ENCODE measurements at regions not wholly inside any gene's neighbourhood (a gene's known extent, or its start where the extent isn't known, plus 50 kb on each side); places are given as distances from the start of the nearest gene placed in this dataset.
"Not testable (repeated sequence)": the region's sequence is repeated elsewhere in the genome, so short reads cannot be mapped to it uniquely, and the experiment has no call there.

DNA sequence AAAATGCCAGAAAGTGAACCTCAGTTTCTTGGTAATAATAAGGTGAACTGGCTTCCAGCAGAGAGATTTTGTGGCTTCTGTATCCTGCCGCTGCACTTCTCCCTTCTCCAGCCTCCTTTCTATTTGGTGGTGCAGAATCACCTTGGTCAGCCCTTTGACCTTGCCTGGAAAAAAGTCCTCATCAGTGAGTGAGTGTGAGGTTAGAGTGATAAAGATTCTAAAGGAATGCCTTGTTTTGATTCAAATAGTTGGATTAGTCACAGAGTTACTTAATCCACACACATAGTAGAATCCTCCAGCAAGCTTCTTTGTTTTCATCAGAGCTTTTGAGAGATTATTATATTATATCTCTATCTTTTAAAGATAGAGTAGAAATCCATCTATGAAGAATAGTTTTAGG, 140.9 kb downstream of the KCNRG start:
- DNase-seq: no peak

DNA sequence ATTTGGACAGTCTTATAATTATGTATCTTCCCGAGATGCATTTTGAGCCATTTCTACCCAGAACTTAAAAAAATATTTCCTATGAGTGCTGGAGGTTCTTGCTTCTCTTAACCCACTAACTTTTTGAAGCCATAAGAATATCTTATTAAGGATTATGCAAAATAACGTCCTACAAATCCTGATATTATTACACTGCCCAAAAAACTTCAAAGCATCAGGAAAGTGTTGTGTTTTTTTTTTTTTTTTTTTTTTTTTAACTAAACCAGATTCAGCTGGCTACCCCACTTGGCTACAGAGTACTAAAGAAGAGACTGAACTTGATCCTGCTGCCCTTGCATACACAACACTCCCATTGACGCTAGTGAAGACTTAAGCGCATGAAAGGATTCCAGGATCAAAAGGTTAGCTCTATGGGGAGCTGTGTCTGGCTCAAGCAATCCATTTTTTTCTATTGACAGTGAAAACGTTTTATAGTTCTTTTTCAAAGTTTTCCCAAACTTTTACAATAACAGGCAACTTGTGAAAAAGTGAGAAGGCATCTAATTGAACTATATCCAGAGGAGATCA, 141.4 kb downstream of the KCNRG start:
- DNase-seq: no peak

DNA sequence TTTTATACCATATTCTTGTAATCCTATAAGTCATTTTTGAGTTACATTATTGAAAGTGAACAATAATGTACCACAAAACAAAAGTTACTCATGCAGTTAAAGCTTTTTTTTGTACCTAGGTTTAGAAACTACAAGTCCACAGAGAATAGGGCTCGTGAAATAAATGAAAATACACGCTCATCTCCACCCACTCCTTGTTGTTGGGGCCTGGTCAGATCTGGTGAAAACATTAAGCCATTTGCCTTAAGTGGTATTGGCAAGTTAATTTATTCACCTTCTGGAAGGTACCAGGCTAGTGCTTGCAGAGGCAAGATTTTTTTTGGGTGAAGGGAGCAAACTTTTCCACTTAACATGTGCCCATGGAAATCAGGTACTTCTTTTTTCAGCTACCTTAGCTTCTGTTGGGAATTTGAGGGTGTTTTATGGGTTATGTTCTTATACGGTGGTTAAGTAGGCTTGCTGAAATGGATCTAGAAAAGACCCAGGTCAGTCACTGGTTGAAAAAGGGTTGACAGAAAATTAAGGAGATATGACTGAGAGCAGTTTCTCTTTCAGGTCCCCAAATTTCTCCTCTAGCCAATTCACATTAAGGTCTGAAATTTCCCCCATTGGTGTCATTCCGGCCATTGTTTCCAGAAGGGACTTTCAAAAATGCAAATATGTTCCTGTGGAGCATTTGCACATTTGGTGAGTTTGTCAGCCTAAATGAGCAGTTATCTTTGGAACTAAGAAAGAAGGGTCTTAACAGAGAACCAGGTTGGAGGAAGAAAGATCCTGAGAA, 143.3 kb downstream of the KCNRG start:
- no peak for DNase-seq

DNA sequence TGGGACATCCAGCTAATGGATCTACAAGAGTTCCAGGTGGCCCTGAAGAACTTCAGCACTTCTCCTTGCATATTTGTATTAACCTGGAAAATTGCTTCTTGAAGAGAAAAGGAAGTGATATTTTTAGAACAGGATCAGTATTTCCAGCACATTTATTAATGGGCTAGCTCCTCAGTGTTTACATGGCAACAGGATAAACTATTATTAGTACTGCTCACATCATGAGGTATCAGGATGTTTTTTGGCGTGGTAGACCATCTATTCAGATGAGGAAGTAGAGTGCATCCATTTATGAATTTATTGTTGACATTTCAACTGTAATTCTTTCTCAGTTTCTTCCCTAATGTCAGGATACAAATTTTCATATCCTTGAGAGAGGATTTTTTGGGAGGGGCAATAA, 144.4 kb downstream of the KCNRG start:
- DNase-seq: no peak

DNA sequence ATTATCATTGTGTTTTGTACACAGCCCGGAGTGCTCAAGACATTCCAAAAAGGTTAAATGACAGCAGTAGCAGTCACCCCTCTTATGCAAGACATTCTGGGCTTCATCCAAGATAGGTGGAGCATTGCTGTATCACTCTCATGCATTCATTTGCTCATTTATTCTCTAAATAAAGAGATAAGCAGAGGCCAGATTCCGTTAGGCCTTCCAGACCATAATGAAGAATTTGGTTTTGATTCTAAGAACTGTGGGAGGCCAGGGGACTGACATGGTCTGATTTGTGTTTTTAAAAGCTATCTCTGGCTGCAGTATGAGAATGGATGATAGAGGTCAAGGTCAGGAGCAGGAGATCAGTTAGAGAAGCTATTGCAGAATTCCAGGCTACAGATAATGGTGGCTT, 145.8 kb downstream of the KCNRG start:
- no peak for DNase-seq

DNA sequence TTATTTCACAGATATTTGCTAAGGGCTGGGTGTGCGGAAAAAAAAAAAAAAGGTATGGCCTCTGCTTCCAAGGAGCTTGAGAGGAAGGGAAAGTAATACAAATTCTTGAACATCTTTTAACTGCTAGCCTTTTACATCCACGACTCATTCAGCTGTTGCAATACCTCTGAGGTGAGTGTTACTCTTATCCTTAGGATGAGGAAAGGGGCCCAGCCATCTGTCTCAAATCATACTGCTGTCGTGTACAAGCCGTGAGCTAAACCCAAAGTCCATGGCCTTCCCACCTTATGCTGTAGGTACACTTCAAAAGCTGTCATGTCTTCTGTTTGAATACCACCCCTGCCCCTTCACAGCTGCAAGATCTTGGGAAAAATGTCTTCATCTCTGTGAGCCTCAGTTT, 146.8 kb downstream of the KCNRG start:
- DNase-seq: no peak

DNA sequence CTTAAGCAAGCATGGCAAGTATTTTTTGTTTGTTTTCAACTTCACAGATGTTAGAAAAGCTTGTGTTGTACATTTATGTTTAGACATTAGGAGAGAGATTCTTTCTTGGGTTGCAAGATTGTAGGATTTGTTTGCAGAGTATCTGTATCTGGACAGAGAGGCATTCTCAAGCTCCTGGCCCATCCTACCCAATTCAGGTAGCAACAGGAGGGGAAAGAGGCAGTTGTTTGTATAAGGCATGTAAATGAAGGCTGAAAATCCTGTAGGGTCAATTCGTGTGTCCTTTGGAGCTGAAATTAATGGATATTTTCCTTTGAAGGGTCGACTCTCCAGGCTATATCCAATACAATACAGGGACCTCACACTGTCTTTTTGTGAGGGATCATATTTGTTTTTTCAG, 147.3 kb downstream of the KCNRG start:
- DNase-seq: no peak

DNA sequence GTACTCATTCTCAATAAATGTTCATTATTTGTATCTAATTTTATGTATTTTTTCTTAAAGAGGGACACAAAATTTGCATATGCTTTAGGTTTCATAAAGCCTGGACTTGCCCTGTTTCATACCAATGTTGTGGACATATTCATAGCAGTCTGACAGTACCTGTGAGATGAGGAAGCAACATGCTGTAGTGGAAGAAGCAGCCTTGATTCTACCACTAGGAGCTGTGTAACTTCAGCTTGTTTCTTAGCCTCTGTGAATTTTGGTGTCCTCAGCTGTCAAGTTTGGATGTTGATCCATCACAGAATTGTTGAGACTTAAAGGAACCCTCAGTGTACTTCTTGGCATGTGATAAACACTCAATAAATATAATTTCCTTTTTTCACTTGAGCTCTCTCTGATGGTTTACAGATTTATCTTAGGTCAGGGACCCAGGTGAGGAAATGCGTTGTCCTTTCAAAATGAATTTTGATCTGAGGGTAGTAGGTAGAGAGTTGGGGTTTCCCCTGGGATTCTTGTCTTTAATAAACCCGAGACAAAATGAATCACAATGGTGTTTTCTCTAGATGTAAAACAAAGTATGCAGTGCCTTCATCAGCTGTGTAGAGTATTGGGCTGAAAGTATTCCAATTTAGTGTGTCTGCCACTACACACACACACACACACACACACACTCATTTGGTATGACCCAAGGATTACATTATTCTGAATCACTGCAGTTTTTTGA, 152.1 kb downstream of the KCNRG start:
- no peak for DNase-seq

DNA sequence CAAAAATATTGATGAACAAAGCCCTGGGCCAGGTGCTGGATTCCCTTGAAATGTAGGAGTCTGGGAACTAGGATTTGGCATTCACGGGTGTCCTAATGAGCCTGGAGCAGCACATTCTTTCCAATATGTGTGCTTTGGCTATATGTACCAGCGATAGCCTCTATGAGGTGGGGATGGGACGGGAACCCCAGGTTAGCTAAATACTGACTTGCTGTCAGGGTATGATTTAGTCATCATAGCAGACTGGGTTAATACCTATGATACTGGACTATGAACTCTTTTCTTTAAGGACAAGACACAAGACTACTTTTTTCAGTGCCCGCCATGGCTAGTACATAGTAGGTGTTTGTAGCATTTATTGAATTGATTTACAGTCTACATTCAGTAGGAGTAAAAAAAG, 152.7 kb downstream of the KCNRG start:
- no peak for DNase-seq

DNA sequence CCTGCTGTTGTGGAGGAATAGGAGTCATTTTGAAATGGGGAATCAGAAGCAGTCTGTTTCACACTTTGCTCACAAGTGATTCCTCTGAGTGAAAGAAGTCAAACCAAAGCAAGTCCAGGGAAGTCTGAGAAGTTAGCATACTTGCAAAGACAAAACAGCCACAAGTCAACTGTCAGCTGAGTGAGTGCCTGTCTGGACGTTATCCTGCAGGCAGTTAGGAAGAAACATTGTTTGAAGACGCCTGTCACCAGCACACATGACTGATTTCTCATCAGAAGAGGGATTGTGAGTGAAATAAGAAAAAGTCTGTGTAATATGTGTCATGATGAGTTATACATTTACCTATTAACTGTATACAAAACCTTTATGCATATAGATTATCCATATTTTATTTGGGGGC, 153.5 kb downstream of the KCNRG start:
- DNase-seq: no peak

DNA sequence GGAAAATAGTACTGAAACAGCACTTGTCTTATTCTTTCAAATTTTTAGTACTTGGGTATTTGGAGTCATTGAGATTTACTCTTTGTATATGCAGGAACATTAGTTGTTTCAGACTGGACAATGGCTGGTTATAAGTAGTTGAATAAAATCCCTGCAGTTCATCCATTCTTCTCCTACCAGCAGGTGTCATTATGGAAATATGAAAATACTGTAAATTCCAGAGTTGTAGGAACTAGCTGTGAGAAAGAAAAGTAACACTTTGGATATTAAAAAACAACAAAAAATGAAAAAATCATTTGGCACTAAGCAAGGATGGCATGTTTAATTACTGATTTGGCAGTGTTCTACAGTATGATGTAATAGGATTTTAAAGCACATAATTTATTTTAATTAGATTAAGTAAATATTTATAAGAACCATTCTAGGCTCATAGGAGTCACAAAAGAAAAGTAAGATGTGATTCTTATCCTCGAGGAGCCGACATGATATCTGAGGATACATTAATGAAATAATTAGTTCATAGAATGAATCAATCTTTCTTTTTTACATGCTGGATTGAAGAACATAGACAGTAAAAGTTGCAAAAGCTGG, 155.3 kb downstream of the KCNRG start:
- DNase-seq: no peak

DNA sequence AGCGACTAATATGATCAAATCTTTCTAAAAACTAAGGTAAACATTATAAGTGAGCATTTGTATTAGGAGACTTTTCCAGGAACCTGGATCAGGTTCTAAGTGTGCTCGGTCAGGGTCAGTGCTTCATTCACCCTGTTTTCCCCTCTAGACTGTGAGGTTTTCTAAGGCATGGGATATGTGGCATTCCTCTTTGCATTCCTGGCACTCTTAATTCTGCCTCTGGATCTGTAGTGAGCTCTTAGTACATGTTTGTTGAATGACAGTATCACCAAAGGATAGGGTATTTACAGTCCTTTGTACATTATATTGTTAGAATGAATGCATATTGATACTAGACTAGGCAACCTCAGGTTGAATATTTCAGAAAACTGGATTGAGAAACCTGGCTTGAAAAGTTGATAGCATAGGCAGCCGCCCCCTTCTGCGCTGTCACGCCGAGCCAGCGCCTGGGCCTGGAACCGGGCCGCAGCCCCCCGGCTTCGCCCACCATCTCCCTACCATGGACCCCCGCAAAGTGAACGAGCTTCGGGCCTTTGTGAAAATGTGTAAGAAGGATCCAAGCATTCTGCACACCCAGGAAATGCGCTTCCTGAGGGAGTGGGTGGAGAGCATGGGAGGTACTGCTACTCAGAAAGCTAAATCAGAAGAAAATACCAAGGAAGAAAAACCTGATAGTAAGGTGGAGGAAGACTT, 156.5 kb downstream of the KCNRG start:
- no peak for DNase-seq

DNA sequence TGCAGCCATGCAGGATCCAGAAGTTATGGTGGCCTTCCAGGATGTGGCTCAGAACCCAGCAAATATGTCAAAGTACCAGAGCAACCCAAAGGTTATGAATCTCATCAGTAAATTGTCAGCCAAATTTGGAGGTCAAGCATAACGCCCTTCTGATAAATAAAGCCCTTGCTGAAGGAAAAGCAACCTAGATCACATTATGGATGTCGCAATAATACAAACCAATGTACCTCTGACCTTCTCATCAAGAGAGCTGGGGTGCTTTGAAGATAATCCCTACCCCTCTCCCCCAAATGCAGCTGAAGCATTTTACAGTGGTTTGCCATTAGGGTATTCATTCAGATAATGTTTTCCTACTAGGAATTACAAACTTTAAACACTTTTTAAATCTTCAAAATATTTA, 157.8 kb downstream of the KCNRG start:
- DNase-seq: not testable (repeated sequence)

DNA sequence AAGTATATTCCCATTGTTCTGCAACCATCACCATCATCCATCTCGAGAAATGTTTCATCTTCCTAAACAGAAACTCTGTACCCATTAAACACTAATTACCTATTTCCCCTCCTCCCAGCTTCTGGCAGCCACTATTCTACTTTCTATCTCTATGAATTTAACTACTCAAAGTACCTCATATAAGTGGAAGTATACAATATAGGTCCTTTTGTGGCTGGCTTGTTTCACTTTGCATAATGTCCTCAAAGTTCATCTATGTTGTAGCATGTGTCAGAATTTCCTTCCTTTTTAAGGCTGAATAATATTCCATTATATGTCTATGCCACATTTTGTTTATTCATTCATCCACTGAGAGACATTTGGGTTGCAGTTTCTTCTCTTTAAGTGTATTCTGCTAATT, 159.4 kb downstream of the KCNRG start:
- DNase-seq: no peak

DNA sequence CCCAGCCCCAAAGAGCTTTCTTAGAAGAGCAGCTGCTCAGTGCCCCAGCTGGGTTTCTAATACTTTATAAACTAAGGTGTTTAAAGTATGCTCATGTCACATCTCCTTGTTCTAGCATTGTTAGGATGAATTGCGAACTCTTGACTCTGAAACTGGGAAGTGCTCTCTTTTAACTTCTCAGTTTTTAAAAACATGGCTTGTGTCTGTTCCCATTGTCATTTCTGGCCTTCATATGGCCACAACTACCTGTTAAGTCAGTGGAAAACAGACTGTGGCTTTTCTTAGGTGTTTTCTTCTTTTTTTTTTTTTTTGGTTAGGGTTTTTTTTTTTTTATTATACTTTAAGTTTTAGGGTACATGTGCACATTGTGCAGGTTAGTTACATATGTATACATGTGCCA, 164.7 kb downstream of the KCNRG start:
- no peak for DNase-seq

DNA sequence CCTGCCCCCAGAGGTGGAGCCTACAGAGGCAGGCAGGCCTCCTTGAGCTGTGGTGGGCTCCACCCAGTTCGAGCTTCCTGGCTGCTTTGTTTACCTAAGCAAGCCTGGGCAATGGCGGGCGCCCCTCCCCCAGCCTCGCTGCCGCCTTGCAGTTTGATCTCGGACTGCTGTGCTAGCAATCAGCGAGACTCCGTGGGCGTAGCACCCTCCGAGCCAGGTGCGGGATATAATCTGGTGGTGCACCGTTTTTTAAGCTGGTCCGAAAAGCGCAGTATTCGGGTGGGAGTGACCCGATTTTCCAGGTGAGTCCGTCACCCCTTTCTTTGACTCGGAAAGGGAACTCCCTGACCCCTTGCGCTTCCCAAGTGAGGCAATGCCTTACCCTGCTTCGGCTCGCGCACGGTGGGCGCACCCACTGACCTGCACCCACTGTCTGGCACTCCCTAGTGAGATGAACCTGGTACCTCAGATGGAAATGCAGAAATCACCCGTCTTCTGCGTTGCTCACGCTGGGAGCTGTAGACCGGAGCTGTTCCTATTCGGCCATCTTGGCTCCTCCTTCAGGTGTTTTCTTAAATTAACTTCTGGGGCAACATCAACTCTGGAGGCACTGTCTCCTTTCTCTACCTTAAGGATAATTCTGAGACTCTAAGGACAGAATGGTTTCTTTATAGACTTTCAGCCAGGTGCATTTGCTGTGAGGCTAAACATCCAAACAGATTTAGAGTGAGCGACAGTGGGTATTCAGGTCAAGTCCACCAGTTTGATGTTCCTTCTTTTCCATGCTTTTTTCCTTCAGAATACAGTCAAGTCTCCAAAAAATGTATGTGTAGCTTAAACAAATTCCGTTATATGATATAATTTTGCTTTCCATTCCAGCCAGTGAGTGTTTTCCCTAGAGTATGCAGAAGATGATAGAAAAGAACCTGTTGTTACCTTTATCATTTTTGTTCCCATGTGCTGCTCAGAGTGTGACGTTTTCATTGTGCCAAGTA, 170.8 kb downstream of the KCNRG start:
- DNase-seq: not testable (repeated sequence)

DNA sequence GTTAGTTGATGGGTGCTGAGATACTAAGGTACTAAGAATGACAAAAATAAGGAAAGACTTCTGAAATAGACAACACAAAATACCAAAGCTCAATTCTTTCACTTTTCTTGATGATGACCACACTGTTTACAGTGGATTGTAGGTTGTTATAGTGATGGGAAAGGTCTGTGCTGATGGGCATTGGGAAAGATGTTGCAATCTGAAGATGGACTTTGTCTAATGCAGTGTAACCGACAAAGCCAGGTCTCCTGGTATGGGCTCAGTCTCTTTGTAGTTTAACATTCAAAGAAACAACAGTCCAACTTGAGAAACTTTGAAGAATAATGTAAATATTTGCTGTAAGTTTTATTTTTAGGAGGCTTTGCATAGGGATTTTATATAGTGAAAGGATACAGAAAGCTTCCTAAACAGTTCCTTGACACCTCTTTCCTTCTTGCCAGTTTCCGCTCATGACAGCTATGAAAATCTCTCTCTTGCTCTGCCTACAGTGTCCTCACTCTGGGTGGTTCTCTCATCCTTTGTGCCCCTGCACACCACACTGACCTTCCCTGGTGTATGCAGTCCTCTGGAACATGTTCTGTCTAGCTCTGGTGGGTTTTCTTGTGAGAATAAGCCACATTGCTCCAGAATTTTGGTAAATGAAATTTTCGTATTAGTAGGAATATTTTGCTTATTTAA, 172.2 kb downstream of the KCNRG start:
- no peak for DNase-seq

DNA sequence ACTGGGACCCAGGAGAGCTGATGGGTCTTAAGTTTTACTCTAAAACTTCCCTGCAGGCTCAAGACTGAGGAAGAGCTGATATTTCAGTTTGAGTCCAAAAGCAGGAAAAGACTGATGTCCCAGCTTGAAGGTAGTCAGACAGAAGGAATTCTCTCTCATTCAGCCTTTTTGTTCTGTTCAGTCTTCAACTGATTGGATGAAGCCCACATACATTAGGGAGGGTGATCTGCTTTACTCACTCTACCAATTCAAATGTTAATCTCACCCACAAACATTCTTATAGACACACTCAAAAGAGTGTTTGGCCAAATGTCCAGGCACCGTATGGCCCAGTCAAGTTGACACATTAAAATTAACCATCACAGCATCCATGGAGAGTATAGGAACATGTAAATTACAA, 173.5 kb downstream of the KCNRG start:
- DNase-seq: no peak

DNA sequence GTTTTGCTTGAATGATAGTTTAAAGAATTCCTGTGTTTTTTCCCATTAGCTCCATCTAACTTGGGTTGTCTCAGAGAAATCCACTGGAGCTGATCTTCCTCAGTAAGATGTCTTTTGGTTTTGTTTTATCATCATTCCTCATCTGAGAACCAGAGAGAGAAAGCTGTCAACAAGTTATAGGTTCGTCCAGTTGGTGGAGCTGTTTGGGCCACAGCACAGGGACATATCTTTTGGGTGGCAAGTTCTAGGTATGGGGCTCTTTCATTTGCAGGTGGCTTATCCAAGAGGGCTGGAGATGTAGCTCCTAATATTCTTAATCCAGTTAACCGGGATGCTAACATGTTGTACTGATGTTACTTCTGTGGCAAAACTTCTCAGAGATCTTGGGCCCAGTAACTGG, 174.2 kb downstream of the KCNRG start:
- DNase-seq: no peak

DNA sequence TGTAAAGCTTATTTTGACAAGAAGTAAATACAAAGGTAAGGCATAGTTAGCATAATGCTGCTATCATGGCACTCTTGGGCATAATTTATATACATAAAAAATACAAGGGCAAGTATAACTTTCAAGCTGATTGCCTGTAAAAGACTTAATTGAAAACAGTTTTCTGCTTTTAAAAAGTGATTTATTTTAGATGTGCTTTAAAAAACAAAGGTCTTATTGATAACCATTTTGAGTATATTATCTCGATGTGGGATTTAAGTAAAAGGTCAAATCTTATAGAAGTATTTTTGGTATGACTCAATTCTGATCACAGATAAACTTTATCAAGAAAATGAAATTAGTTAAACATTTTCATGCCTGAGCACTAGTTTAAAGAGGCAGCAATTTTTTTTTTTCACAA, 175.8 kb downstream of the KCNRG start:
- DNase-seq: no peak
